PC-9 (cell line): ENCODE measurements at regions not wholly inside any gene's neighbourhood (a gene's known extent, or its start where the extent isn't known, plus 50 kb on each side); places are given as distances from the start of the nearest gene placed in this dataset.

Experiments
- CTCF ChIP-seq: fragments of 200-600 bp; sonication (generic); conservative IDR thresholded peaks from 2 replicates; pipeline ENCODE4 v1.6.1; 2017; ENCODE audit warnings: mixed run types, antibody characterized with exemption, mild to moderate bottlenecking, moderate library complexity
- EZH2 ChIP-seq: fragments of 200-600 bp; sonication (generic); IDR thresholded peaks from 2 replicates; pipeline ENCODE4 v1.8.0; 2017; ENCODE audit warnings: antibody characterized with exemption, low read depth

GRCh38 chr9:89996116-89996515, 391.3 kb downstream of the GADD45G start:
- TF ChIP-seq CTCF (no peak), EZH2 (no peak)
